Upper lobe of right lung (tissue), 1 donor: ENCODE measurements at regions not wholly inside any gene's neighbourhood (a gene's known extent, or its start where the extent isn't known, plus 50 kb on each side); places are given as distances from the start of the nearest gene placed in this dataset.

Source experiments
- ATAC-seq: fragments of 200-7000 bp; cut with Tn5 transposase; one replicate; pipeline ENCODE4 v1.9.1; 2020; ENCODE audit warnings: mild to moderate bottlenecking, moderate library complexity
- DNase-seq: peaks from one replicate; pipeline ENCODE4 v3.0.0-alpha.2; 2020
- H3K27ac ChIP-seq: fragments of 200-600 bp; one replicate; pipeline ENCODE4 v1.8.0; 2022
- H3K27me3 ChIP-seq: fragments of 200-600 bp; one replicate; pipeline ENCODE4 v1.8.0; 2022; ENCODE audit warnings: mild to moderate bottlenecking
- H3K36me3 ChIP-seq: fragments of 200-600 bp; one replicate; pipeline ENCODE4 v1.8.0; 2022
- H3K4me1 ChIP-seq: fragments of 200-600 bp; one replicate; pipeline ENCODE4 v1.8.0; 2022
- H3K4me3 ChIP-seq: fragments of 200-600 bp; one replicate; pipeline ENCODE4 v1.8.0; 2022; ENCODE audit warnings: mild to moderate bottlenecking
- H3K9me3 ChIP-seq: fragments of 200-600 bp; one replicate; pipeline ENCODE4 v1.8.0; 2022
- CTCF ChIP-seq: fragments of 200-600 bp; IDR thresholded peaks from one replicate; pipeline ENCODE4 v1.8.0; 2022; ENCODE audit warnings: antibody characterized with exemption
- intact Hi-C: fragments of 100-400 bp; cut with DNase I; formaldehyde crosslinking; loops from one replicate; pipeline ENCODE4 v1.11.0; 2022
- donor health status: DM: no; HTN: yes; CAD: no; lungs with severe emphysema.

- TF ChIP-seq CTCF = no peak
- DNase-seq (peak; percentile 76), ATAC-seq (peak; percentile 95)
- Histone ChIP-seq H3K9me3 (no peaks in the 10 kb centered on the region), H3K36me3 (no peaks in the 10 kb centered on the region), H3K4me1 (peaks cover 9% of the 10 kb centered on the region), H3K27me3 (no peaks in the 10 kb centered on the region), H3K4me3 (no peak overlapping the region), H3K27ac (no peak overlapping the region)
- intact Hi-C loops = no loop called here
Measured at GRCh38 chr6:22062807-22063408, 233.9 kb downstream of the PRL start.

GRCh38 chr6:22064558-22064957, 232.3 kb downstream of the PRL start:
- H3K27me3 ChIP-seq = no peaks in the 10 kb centered on the region
- H3K36me3 ChIP-seq = no peaks in the 10 kb centered on the region
- DNase-seq = no peak
- ATAC-seq = no peak
- no peak overlapping the region for H3K27ac ChIP-seq
- no peaks in the 10 kb centered on the region for H3K9me3 ChIP-seq
- intact Hi-C loops = no loop called here
- H3K4me3 ChIP-seq = no peak overlapping the region
- H3K4me1 ChIP-seq = peaks cover 9% of the 10 kb centered on the region
- no peak for TF ChIP-seq CTCF

- H3K9me3 ChIP-seq = no peaks in the 10 kb centered on the region
- TF ChIP-seq CTCF = no peak
- DNase-seq (no peak), ATAC-seq (no peak)
- H3K27me3 ChIP-seq = no peaks in the 10 kb centered on the region
- H3K36me3 ChIP-seq = no peaks in the 10 kb centered on the region
- intact Hi-C loops = no loop called here
- H3K27ac ChIP-seq = no peak overlapping the region
- H3K4me3 ChIP-seq = no peak overlapping the region
- peaks cover 14% of the 10 kb centered on the region for H3K4me1 ChIP-seq
Measured at GRCh38 chr6:22067122-22067521, 229.7 kb downstream of the PRL start.

- no peaks in the 10 kb centered on the region for H3K36me3 ChIP-seq
- H3K27me3 ChIP-seq = no peaks in the 10 kb centered on the region
- ATAC-seq (no peak), DNase-seq (no peak)
- peaks cover 15% of the 10 kb centered on the region for H3K4me1 ChIP-seq
- no peak overlapping the region for H3K27ac ChIP-seq
- H3K9me3 ChIP-seq = no peaks in the 10 kb centered on the region
- H3K4me3 ChIP-seq = no peak overlapping the region
- no peak for TF ChIP-seq CTCF
- intact Hi-C loops = no loop called here
Measured at GRCh38 chr6:22067671-22068070, 229.2 kb downstream of the PRL start.

- ATAC-seq (no peak), DNase-seq (no peak)
- intact Hi-C loops = no loop called here
- H3K36me3 ChIP-seq = no peaks in the 10 kb centered on the region
- no peak overlapping the region for H3K27ac ChIP-seq
- TF ChIP-seq CTCF = no peak
- H3K4me1 ChIP-seq = peaks cover 8% of the 10 kb centered on the region
- no peaks in the 10 kb centered on the region for H3K27me3 ChIP-seq
- no peak overlapping the region for H3K4me3 ChIP-seq
- no peaks in the 10 kb centered on the region for H3K9me3 ChIP-seq
Measured at GRCh38 chr6:22068561-22069305, 228.1 kb downstream of the PRL start.
